ENCODE measurements at regions not wholly inside any gene's neighbourhood (a gene's known extent, or its start where the extent isn't known, plus 50 kb on each side); places are given as distances from the start of the nearest gene placed in this dataset.

GRCh38 chrX:146994163-146994562, 179.6 kb upstream of the CXorf51A start:
- intact Hi-C loops (cut with micrococcal nuclease; ENCODE audit: unreplicated experiment): no loop called here
- no peaks in the 10 kb centered on the region for H3K9me3 ChIP-seq (ENCODE audit: low read length)
- no peaks in the 10 kb centered on the region for H4K20me1 ChIP-seq (ENCODE audit: insufficient read depth, low read length)
- no peak overlapping the region for H3K4me2 ChIP-seq (ENCODE audit: low read length)
- no peaks in the 10 kb centered on the region for H3K36me3 ChIP-seq (ENCODE audit: insufficient read depth, low read length)
- no peaks in the 10 kb centered on the region for H3K9me2 ChIP-seq (ENCODE audit: insufficient read depth, low read length)
- H3K4me1 ChIP-seq (ENCODE audit: insufficient read depth, low read length, poor library complexity, severe bottlenecking): no peaks in the 10 kb centered on the region
- H3K79me2 ChIP-seq (ENCODE audit: insufficient read depth, low read depth, low read length): no peaks in the 10 kb centered on the region
- CTCF ChIA-PET (ENCODE audit: unreplicated experiment): no interaction called here
- POLR2A ChIA-PET: interaction anchor here (0.5 kb wide), 1 partner anchor 18 kb away, joined by 5 read pairs; no protein-coding TSS in a partner anchor
- no peak overlapping the region for H2AFZ ChIP-seq (ENCODE audit: low read length)
- DNase-seq (ENCODE audit: low spot score): no peak
- no peak overlapping the region for H3K4me3 ChIP-seq (ENCODE audit: low read depth, low read length, poor library complexity, severe bottlenecking)
- BruUV-seq (replicated peaks): no TSS peak
- H3K27ac ChIP-seq (ENCODE audit: low read depth, low read length, poor library complexity, severe bottlenecking): no peak overlapping the region
- TF ChIP-seq EZH2phosphoT487 (IDR thresholded peaks at IDR 0.05; ENCODE audit: borderline replicate concordance, low read depth, low read length) (no peak), CTCF (conservative IDR thresholded peaks at IDR 0.05; ENCODE audit: low read length) (no peak)

GRCh38 chrX:146973283-146973682, 158.7 kb upstream of the CXorf51A start:
- Histone ChIP-seq H3K9me2 (ENCODE audit: insufficient read depth, low read length) (no peaks in the 10 kb centered on the region), H3K4me3 (ENCODE audit: low read depth, low read length, poor library complexity, severe bottlenecking) (no peak overlapping the region), H3K79me2 (ENCODE audit: insufficient read depth, low read depth, low read length) (no peaks in the 10 kb centered on the region), H3K27ac (ENCODE audit: low read depth, low read length, poor library complexity, severe bottlenecking) (no peak overlapping the region), H3K36me3 (ENCODE audit: insufficient read depth, low read length) (no peaks in the 10 kb centered on the region), H2AFZ (ENCODE audit: low read length) (no peak overlapping the region), H3K4me2 (ENCODE audit: low read length) (no peak overlapping the region), H3K4me1 (ENCODE audit: insufficient read depth, low read length, poor library complexity, severe bottlenecking) (no peaks in the 10 kb centered on the region), H3K9me3 (ENCODE audit: low read length) (no peaks in the 10 kb centered on the region), H4K20me1 (ENCODE audit: insufficient read depth, low read length) (no peaks in the 10 kb centered on the region)
- ChIA-PET CTCF (ENCODE audit: unreplicated experiment) (no interaction called here), POLR2A (no interaction called here)
- TF ChIP-seq CTCF (conservative IDR thresholded peaks at IDR 0.05; ENCODE audit: low read length): no peak
- no peak for TF ChIP-seq EZH2phosphoT487 (IDR thresholded peaks at IDR 0.05; ENCODE audit: borderline replicate concordance, low read depth, low read length)
- no peak for DNase-seq (ENCODE audit: low spot score)
- intact Hi-C loops (cut with micrococcal nuclease; ENCODE audit: unreplicated experiment): no loop called here
- BruUV-seq (replicated peaks): no TSS peak

- H3K4me3 ChIP-seq (ENCODE audit: low read depth, low read length, poor library complexity, severe bottlenecking): no peak overlapping the region
- no TSS peak for BruUV-seq (replicated peaks)
- no peak overlapping the region for H2AFZ ChIP-seq (ENCODE audit: low read length)
- H3K27ac ChIP-seq (ENCODE audit: low read depth, low read length, poor library complexity, severe bottlenecking): no peak overlapping the region
- ChIA-PET POLR2A (no interaction called here), CTCF (ENCODE audit: unreplicated experiment) (no interaction called here)
- H3K9me2 ChIP-seq (ENCODE audit: insufficient read depth, low read length): no peaks in the 10 kb centered on the region
- intact Hi-C loops (cut with micrococcal nuclease; ENCODE audit: unreplicated experiment): no loop called here
- H4K20me1 ChIP-seq (ENCODE audit: insufficient read depth, low read length): no peaks in the 10 kb centered on the region
- no peaks in the 10 kb centered on the region for H3K79me2 ChIP-seq (ENCODE audit: insufficient read depth, low read depth, low read length)
- H3K9me3 ChIP-seq (ENCODE audit: low read length): no peaks in the 10 kb centered on the region
- H3K36me3 ChIP-seq (ENCODE audit: insufficient read depth, low read length): no peaks in the 10 kb centered on the region
- no peak for TF ChIP-seq EZH2phosphoT487 (IDR thresholded peaks at IDR 0.05; ENCODE audit: borderline replicate concordance, low read depth, low read length)
- TF ChIP-seq CTCF (conservative IDR thresholded peaks at IDR 0.05; ENCODE audit: low read length): no peak
- no peaks in the 10 kb centered on the region for H3K4me1 ChIP-seq (ENCODE audit: insufficient read depth, low read length, poor library complexity, severe bottlenecking)
- H3K4me2 ChIP-seq (ENCODE audit: low read length): no peak overlapping the region
- no peak for DNase-seq (ENCODE audit: low spot score)
Observed at GRCh38 chrX:146967306-146967705, 152.8 kb upstream of the CXorf51A start.
